ENCODE measurements at regions not wholly inside any gene's neighbourhood (a gene's known extent, or its start where the extent isn't known, plus 50 kb on each side); places are given as distances from the start of the nearest gene placed in this dataset.
A peak's percentile ranks its signal among the peaks of the same experiment; 100 is the strongest.

DNA sequence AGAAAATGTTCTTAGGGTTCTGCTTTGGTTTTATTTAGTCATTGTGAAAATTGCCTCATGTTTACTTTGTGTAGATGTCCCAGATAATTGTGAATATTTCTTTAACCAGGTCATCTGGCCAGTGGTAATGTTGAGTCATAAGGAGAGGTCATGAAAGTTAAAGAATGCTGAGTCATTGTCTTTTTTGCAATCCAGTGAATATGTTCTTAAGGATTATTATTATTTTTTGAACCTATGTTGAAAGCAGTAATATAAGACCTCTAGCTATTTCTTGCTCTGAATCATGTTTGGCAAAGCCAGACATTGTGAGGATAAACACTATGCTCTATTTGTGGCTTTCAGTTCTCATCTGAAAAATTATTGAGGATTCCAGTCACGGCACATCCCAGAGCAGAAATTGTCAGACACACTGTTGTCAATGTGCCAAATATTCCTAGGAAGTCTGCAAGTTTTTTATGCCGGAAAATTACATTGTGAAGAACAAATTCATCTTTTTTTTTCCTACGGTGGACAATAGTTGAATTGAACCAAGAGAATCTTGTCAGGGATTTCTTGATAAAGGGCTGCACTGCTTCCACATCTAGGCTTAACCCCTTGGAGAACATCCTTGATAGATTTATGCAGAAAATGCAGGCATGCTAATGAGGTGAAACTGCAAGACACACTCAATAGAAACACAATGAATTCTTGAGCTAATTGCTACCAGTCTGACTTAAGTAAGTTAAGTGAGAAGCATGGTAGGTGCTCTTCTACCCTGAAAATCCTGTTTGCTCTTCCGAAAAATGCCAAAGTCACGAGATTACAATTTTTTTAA, 369.6 kb downstream of the ATP23 start:
- TF ChIP-seq RAD21 (IDR thresholded peaks at IDR 0.05; ENCODE audit: low read depth), result no peak
- no peak for TF ChIP-seq YY1 (IDR thresholded peaks at IDR 0.05; ENCODE audit: low read depth)
- TF ChIP-seq EP300 (IDR thresholded peaks at IDR 0.05; ENCODE audit: borderline replicate concordance), result peak; percentile 62; the same call in 1 of the 2 replicates
- TF ChIP-seq TAF1 (IDR thresholded peaks at IDR 0.05; ENCODE audit: low read depth), result no peak
- no peak for TF ChIP-seq CREB1 (IDR thresholded peaks at IDR 0.05; ENCODE audit: low read depth)
- TF ChIP-seq, protein P1, sequence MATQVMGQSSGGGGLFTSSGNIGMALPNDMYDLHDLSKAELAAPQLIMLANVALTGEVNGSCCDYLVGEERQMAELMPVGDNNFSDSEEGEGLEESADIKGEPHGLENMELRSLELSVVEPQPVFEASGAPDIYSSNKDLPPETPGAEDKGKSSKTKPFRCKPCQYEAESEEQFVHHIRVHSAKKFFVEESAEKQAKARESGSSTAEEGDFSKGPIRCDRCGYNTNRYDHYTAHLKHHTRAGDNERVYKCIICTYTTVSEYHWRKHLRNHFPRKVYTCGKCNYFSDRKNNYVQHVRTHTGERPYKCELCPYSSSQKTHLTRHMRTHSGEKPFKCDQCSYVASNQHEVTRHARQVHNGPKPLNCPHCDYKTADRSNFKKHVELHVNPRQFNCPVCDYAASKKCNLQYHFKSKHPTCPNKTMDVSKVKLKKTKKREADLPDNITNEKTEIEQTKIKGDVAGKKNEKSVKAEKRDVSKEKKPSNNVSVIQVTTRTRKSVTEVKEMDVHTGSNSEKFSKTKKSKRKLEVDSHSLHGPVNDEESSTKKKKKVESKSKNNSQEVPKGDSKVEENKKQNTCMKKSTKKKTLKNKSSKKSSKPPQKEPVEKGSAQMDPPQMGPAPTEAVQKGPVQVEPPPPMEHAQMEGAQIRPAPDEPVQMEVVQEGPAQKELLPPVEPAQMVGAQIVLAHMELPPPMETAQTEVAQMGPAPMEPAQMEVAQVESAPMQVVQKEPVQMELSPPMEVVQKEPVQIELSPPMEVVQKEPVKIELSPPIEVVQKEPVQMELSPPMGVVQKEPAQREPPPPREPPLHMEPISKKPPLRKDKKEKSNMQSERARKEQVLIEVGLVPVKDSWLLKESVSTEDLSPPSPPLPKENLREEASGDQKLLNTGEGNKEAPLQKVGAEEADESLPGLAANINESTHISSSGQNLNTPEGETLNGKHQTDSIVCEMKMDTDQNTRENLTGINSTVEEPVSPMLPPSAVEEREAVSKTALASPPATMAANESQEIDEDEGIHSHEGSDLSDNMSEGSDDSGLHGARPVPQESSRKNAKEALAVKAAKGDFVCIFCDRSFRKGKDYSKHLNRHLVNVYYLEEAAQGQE (IDR thresholded peaks at IDR 0.05; ENCODE audit: low read depth), result no peak
- TF ChIP-seq FOXM1 (IDR thresholded peaks at IDR 0.05; ENCODE audit: borderline replicate concordance, low read depth), result peak; percentile 45; the same call in 1 of the 2 replicates
- TF ChIP-seq, protein P2, sequence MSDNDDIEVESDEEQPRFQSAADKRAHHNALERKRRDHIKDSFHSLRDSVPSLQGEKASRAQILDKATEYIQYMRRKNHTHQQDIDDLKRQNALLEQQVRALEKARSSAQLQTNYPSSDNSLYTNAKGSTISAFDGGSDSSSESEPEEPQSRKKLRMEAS (IDR thresholded peaks at IDR 0.05), result no peak
- TF ChIP-seq CEBPB (IDR thresholded peaks at IDR 0.05), result peak; percentile 67
- TF ChIP-seq NFIC (IDR thresholded peaks at IDR 0.05), result peak; percentile 52
- peak; percentile 72 for TF ChIP-seq TEAD4 (IDR thresholded peaks at IDR 0.05)
- TF ChIP-seq TCF12 (IDR thresholded peaks at IDR 0.05; ENCODE audit: low read depth), result no peak; the same call in 1 of the 2 replicates
- no peak for TF ChIP-seq EGR1 (IDR thresholded peaks at IDR 0.05)

All from Ishikawa (cell line).